ENCODE measurements at regions not wholly inside any gene's neighbourhood (a gene's known extent, or its start where the extent isn't known, plus 50 kb on each side); places are given as distances from the start of the nearest gene placed in this dataset.

DNA sequence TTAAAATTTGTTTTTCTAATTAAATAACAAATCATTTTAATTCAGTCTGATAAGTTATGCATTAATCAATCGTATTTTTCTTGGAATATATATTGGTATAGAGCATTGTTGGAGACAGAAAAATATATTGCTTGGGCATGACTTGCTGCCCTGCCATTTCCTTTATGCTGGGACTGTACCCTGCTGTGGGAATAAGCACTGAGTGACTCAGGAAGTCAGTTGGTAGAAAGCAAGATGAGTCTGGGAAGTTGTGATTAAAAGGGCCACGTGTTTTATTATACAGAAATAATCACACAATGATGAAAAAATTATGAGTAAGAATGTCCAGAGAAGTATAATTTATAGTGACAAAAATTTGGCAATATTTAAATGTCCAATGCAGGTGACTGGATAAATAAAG, 139.5 kb downstream of the KIF18A start:
- DNase-seq (ENCODE audit: low read depth, low spot score), result no peak

DNA sequence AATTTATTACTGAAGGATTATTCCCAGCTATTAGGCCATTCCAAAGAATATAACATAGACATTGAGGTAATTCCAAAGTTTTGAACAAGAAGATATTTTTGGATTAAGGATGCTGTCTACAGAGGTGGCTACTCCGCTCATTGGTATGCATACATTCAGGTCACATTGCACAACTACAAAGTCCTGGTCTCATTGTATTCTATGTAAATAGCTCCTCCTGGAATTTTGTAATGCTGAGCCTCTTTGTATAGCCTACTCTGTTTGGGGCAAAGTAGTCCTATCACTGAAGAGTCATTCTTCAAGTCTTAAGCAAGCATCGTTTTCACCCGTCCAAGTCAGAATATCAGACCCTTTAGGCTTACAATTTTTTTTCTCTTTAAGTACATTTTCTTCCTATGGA, 142.4 kb downstream of the KIF18A start:
- DNase-seq (ENCODE audit: low read depth, low spot score), result no peak

GRCh38 chr11:27963370-27963769, 144.6 kb downstream of the KIF18A start:
- DNase-seq (ENCODE audit: low read depth, low spot score), result no peak

- DNase-seq (ENCODE audit: low read depth, low spot score), result no peak
Observed at GRCh38 chr11:27949951-27950738, 157.8 kb downstream of the KIF18A start.

DNA sequence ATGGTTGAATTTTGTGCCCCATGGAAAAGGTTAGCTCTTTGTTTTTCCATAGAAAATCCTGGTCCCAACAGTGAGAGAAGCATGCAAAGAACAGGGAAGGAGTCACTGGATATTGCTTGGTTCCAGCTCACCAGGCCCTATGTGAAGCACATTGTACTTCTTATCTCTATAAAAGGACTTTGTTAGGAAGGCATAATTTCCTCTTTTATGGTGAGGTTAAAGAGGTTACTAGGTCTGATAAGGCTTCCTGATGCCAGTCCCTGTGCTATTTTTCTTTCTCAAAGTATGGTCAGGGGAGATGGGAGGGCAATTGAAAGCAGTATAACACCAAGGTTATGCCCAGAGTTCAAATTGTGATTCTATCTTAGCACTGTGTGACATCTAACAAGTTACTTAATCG, 162.6 kb downstream of the KIF18A start:
- DNase-seq (ENCODE audit: low read depth, low spot score), result no peak

GRCh38 chr11:27938011-27938410, 169.9 kb downstream of the KIF18A start:
- DNase-seq (ENCODE audit: low read depth, low spot score), result no peak

GRCh38 chr11:27934830-27935145, 173.2 kb downstream of the KIF18A start:
- DNase-seq (ENCODE audit: low read depth, low spot score), result peak; percentile 36

GRCh38 chr11:27933992-27934829, 173.7 kb downstream of the KIF18A start:
- DNase-seq (ENCODE audit: low read depth, low spot score), result no peak

GRCh38 chr11:27931770-27932169, 176.2 kb downstream of the KIF18A start:
- DNase-seq (ENCODE audit: low read depth, low spot score), result no peak

GRCh38 chr11:27930946-27931345, 177.0 kb downstream of the KIF18A start:
- DNase-seq (ENCODE audit: low read depth, low spot score), result no peak

GRCh38 chr11:27928809-27929208, 179.1 kb downstream of the KIF18A start:
- DNase-seq (ENCODE audit: low read depth, low spot score), result no peak

DNA sequence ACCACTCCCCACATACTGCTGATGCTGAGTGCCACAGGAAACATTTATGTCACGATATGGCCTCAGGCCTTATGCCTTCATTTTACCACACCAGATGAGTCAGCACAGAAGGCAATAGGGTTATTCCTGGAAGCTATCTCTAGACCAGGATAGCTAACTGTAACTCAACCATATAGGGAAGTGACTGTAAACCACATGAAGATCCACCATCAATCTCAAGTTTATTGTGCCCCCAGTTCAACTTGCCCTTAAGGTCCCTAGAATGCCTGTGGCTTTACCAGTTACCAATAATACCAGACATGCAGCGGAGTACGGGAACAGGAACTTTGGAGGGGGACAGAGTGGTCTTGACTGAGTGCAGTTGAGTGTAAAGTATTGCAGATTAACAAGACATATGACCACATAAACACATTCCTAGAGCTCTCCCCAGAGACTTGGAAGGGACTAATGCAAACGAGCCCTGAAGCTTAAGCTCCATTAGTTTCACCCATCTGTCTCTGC, 180.9 kb downstream of the KIF18A start:
- DNase-seq (ENCODE audit: low read depth, low spot score), result no peak

DNA sequence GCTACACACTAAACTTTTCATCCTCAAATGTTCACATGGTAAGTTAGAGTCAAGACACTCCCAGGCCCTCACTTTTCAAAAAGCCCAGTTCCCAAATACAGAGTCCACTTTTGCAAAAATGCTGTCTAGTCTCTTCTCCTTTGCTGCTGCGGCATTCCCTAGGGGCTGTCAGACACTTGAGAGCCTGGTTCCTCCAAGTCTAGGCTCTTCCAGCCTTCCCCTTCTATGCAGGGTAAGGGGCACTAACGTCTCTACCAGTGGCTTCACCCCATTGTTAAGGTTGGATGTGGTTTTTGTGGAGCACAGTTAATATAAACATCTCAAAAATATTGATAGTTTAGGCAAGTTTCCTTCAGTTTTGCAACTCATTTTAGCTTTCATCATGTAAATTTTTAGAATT, 181.5 kb downstream of the KIF18A start:
- no peak for DNase-seq (ENCODE audit: low read depth, low spot score)

- DNase-seq (ENCODE audit: low read depth, low spot score), result no peak
Observed at GRCh38 chr11:27921472-27921871, 186.5 kb downstream of the KIF18A start.

DNA sequence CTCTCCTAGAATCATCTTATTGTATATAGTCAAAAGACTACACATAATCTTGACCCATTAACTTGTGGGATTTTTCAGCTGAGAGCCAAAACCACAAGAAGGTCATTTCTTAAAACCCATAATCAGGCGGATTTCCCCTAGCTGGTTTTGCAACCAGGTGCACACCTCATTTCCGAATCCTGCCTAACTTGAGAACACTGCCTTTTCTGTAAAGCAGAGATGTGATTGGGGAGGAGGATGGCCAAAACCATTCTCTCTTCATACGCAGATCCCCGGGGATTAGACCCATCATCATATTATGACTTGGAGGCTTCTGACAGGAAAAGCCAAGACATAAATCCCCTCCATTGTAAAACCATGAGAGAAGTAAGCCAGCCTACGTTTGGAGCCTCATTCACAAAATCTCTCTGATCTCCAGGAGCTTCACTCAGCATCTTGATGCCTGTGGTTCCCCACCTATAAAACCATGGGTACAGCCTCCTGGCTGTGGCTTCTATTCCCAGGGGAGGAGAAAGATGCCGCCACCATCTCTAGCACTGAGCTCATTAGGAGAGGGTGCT, 191.3 kb downstream of the KIF18A start:
- DNase-seq (ENCODE audit: low read depth, low spot score), result no peak

DNA sequence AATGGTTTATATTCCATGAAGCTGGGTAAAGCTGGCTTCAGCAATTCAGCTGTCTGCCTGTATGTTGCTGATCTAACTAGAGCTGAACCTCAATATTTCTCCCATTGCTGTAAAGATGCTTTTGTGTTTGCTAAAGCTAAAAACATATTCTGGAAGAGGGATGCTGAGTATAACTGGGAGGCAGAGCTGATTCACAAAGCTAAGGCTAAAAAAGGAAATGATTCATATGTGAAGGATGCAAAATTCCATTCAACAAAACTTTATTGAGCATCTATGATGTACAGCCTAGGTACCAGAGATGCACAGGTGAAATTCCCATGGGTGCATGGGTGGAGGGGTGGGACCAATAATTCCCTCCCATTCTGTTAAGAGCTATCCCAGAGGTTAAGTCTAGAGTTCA, 193.9 kb downstream of the KIF18A start:
- DNase-seq (ENCODE audit: low read depth, low spot score), result no peak

- DNase-seq (ENCODE audit: low read depth, low spot score), result no peak
Observed at GRCh38 chr11:27913650-27914049, 194.3 kb downstream of the KIF18A start.

DNA sequence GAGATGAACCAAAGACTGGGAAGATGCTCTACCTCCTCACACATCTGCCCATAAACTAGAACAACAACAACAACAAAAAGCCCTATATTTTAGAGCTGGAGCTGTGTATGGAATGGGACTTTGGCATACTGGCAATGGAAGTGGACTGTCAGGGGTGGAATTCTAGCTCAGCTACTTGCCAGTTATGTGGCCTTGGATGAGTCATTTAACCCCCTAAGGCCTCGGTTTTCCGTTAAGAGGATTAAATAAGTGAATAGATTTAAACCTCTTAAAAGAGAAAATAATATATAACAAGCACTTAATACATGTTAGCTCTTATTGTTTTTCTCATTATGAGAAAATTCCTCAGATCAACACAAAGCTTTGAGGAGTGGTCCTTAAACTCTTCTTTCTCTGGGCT, 195.0 kb downstream of the KIF18A start:
- no peak for DNase-seq (ENCODE audit: low read depth, low spot score)

DNA sequence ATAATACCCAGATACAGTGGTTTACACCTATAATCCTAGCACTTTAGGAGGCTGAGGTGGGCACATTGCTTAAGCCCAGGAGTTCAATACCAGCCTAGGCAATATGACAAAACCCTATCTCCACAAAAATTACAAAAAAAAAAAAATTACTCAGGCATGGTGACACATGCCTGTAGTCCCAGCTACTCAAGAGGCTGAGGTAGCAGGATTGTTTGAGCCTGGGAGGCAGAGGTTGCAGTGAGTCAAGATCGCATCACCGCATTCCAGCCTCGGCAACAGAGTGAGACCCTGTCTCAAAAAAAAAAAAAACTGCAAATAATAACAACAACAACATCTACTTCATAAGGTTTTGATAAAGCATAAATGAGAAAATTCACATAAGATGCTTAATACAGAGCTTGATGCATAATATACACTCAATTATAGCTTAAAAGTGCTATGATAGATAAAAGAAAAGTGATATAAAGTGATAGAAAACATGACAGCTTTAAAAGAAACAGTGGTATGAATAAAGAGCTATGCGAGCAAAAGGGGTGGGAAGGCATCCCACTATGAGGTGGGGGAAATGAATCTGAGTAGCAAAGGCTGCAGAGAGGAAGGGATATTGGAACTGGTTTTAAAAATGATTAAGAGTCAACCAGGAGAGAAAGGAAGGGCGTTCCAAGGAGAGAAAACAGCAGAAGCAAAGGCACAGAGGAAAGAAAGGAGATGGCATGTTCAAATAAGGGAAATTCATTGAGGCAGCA, 197.6 kb downstream of the KIF18A start:
- DNase-seq (ENCODE audit: low read depth, low spot score), result no peak

DNA sequence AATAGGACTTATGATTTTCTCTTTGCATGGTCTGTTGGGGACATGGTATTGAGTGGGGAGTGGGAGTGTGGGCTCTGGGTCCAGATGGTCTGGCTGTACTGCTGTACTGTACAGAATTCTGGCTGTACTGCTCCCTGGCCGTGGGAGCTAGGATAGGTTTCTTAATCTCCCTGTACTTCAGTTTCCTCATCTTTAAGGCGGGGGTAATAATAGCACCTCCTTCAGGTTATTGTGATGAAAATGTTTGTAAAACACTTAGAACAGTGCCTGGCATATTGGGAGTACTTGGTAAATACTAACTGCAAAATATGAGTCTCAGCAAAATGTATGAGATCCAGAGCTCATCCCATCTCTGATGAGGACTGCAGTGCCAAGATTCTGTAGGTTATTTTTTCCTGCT, 198.6 kb downstream of the KIF18A start:
- DNase-seq (ENCODE audit: low read depth, low spot score), result no peak

DNA sequence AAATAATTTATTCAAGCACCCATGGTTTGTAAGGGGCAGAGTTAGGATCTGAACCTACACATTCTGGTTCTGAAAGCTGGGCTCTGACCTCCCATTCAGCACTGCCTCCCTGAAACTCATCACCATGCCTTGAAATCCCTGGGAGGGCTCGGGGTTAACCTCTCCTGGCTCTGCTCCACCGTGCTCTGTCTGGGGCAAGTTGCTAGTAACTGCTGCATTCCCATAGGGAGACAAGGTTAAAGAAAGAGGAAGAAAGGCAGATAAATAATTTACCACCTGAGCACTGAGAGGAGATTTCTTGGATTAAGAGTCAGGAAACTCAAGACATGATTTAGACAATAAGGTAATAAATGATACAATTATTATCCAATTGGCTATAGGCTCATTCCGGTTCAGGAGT, 199.3 kb downstream of the KIF18A start:
- no peak for DNase-seq (ENCODE audit: low read depth, low spot score)

GRCh38 chr11:27907530-27907929, 200.4 kb downstream of the KIF18A start:
- DNase-seq (ENCODE audit: low read depth, low spot score), result no peak

Measured in brain pericyte (primary cell).